Trophoblast cell (in vitro differentiated cells and primary cell): ENCODE measurements at regions not wholly inside any gene's neighbourhood (a gene's known extent, or its start where the extent isn't known, plus 50 kb on each side); places are given as distances from the start of the nearest gene placed in this dataset.
A peak's percentile ranks its signal among the peaks of the same experiment; 100 is the strongest.

Experiments
- DNase-seq, 2 donors: peaks; one replicate each; pipeline ENCODE4 v3.0.0-alpha.2; 2016
- H2AFZ ChIP-seq: 2 replicates; pipeline ENCODE4 v1.6.1; 2013; ENCODE audit warnings: low read length, moderate library complexity, mild to moderate bottlenecking; ENCODE audit not compliant: insufficient read depth, poor library complexity
- H2AK5ac ChIP-seq: 2 replicates; pipeline ENCODE4 v1.6.1; 2013; ENCODE audit warnings: mild to moderate bottlenecking, low read length
- H2BK120ac ChIP-seq: 2 replicates; pipeline ENCODE4 v1.6.1; 2013; ENCODE audit warnings: low read length, mild to moderate bottlenecking, moderate library complexity; ENCODE audit not compliant: insufficient read depth, poor library complexity
- H2BK12ac ChIP-seq: 2 replicates; pipeline ENCODE4 v1.6.1; 2013; ENCODE audit warnings: mild to moderate bottlenecking, low read length, moderate library complexity
- H2BK5ac ChIP-seq: 2 replicates; pipeline ENCODE4 v1.6.1; 2013; ENCODE audit warnings: low read length, low read depth, moderate library complexity, mild to moderate bottlenecking; ENCODE audit not compliant: poor library complexity
- H3K14ac ChIP-seq: 2 replicates; pipeline ENCODE4 v1.6.1; 2013; ENCODE audit warnings: mild to moderate bottlenecking, low read length
- H3K18ac ChIP-seq: 2 replicates; pipeline ENCODE4 v1.6.1; 2013; ENCODE audit warnings: mild to moderate bottlenecking, low read length
- H3K23ac ChIP-seq: 2 replicates; pipeline ENCODE4 v1.6.1; 2013; ENCODE audit warnings: low read length
- H3K27ac ChIP-seq: 2 replicates; pipeline ENCODE4 v1.5.1; 2013; ENCODE audit warnings: low read depth, mild to moderate bottlenecking, inconsistent platforms, low read length, moderate library complexity
- H3K27me3 ChIP-seq: 2 replicates; pipeline ENCODE4 v1.6.1; 2013; ENCODE audit warnings: inconsistent platforms, mild to moderate bottlenecking, low read length, moderate library complexity; ENCODE audit not compliant: insufficient read depth
- H3K36me3 ChIP-seq, 2 experiments: 1 replicate in 1 of 2; 2 replicates in 1 of 2; pipeline ENCODE4 v1.6.1; 2013; ENCODE audit warnings: low read length in 2 of 2, mild to moderate bottlenecking in 2 of 2, moderate library complexity in 1 of 2; ENCODE audit not compliant: insufficient read depth in 2 of 2, control insufficient read depth in 1 of 2
- H3K4ac ChIP-seq: 2 replicates; pipeline ENCODE4 v1.6.1; 2013; ENCODE audit warnings: low read depth, mild to moderate bottlenecking, low read length, moderate library complexity
- H3K4me1 ChIP-seq, 2 experiments: 1 replicate in 1 of 2; 2 replicates in 1 of 2; pipeline ENCODE4 v1.6.1; 2013; ENCODE audit warnings: low read length in 2 of 2, mild to moderate bottlenecking in 2 of 2, moderate library complexity in 1 of 2; ENCODE audit not compliant: insufficient read depth in 2 of 2, control insufficient read depth in 1 of 2
- H3K4me2 ChIP-seq: 2 replicates; pipeline ENCODE4 v1.6.1; 2013; ENCODE audit warnings: inconsistent platforms, mild to moderate bottlenecking, low read length, moderate library complexity
- H3K4me3 ChIP-seq: 2 replicates; pipeline ENCODE4 v1.5.1; 2013; ENCODE audit warnings: mild to moderate bottlenecking, low read depth, low read length, inconsistent platforms
- H3K79me1 ChIP-seq: one replicate; pipeline ENCODE4 v1.6.1; 2013; ENCODE audit warnings: low read length
- H3K79me2 ChIP-seq: 2 replicates; pipeline ENCODE4 v1.6.1; 2013; ENCODE audit warnings: low read length, mild to moderate bottlenecking; ENCODE audit not compliant: control insufficient read depth, insufficient read depth, poor library complexity
- H3K9ac ChIP-seq: 2 replicates; pipeline ENCODE4 v1.6.1; 2013; ENCODE audit warnings: mild to moderate bottlenecking, low read length
- H3K9me3 ChIP-seq: 2 replicates; pipeline ENCODE4 v1.6.1; 2013; ENCODE audit warnings: low read depth, mild to moderate bottlenecking, control low read depth, inconsistent platforms, low read length; ENCODE audit not compliant: insufficient read depth
- H4K12ac ChIP-seq: 2 replicates; pipeline ENCODE4 v1.6.1; 2013; ENCODE audit warnings: low read depth, mild to moderate bottlenecking, low read length, moderate library complexity
- H4K8ac ChIP-seq: 2 replicates; pipeline ENCODE4 v1.6.1; 2013; ENCODE audit warnings: low read depth, mild to moderate bottlenecking, low read length, moderate library complexity
- H4K91ac ChIP-seq: one replicate; pipeline ENCODE4 v1.6.1; 2013; ENCODE audit warnings: low read depth, mild to moderate bottlenecking, low read length, moderate library complexity
- WGBS: extraction: QIAGEN DNeasy Blood & Tissue Kit; methylation state at CpG from one replicate; pipeline ENCODE4 v1.1.7; 2013; ENCODE audit warnings: missing lambda C conversion rate; ENCODE audit not compliant: insufficient read length, insufficient coverage; ENCODE audit errors: extremely low coverage; 5-methylcytosine and 5-hydroxymethylcytosine counted together

- Histone ChIP-seq H2BK5ac (peak overlapping the region; percentile 98), H3K27me3 (no peaks in the 10 kb centered on the region), H4K91ac (peak overlapping the region; percentile 99), H3K23ac (no peak overlapping the region), H3K18ac (no peak overlapping the region), H3K79me2 (no peaks in the 10 kb centered on the region), H3K36me3 (no peaks in the 10 kb centered on the region), H3K4me2 (no peak overlapping the region), H2AFZ (no peak overlapping the region), H3K27ac (peak overlapping the region; percentile 89), H3K4ac (no peak overlapping the region), H3K4me1 (peaks cover 6 to 22% of the 10 kb centered on the region in 2 experiments), H2BK120ac (peak overlapping the region; percentile 98), H4K8ac (no peak overlapping the region), H4K12ac (no peak overlapping the region), H2AK5ac (no peak overlapping the region), H3K4me3 (no peak overlapping the region), H3K9ac (no peak overlapping the region), H3K79me1 (peaks cover 29% of the 10 kb centered on the region), H3K9me3 (no peaks in the 10 kb centered on the region), H2BK12ac (no peak overlapping the region), H3K14ac (peak overlapping the region; percentile 93)
- no CpG with 5 or more reads among the region's 2 CpGs for WGBS
- DNase-seq: peak; percentile 94 to 98
These were observed 126.0 kb upstream of the ADGRF1 start for GRCh38 chr6:47168180-47168579.

DNA sequence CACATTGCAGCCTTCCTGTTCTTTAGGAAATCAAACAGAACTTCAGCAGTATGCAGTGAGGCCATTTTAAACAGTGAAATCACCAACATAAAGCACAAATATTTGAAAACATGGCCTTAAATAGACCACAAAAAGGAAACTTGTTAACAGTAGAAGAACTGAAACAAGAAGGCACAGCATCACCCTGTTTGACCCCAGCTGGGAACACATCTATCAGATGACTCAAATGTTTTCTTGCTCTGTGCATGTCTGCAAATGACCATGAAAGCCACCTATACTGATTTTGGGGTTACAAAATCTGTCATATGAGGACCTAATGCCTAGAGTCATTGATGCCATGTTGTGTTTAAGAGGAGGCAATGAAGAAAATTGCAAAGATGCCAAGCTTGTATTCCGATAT is 123.8 kb upstream of the ADGRF1 start:
- Histone ChIP-seq H3K36me3 (no peaks in the 10 kb centered on the region), H3K4me2 (no peak overlapping the region), H3K27me3 (no peaks in the 10 kb centered on the region), H2BK12ac (no peak overlapping the region), H2BK5ac (no peak overlapping the region), H3K4ac (no peak overlapping the region), H3K27ac (no peak overlapping the region), H2BK120ac (no peak overlapping the region), H4K12ac (no peak overlapping the region), H2AK5ac (no peak overlapping the region), H3K9me3 (no peaks in the 10 kb centered on the region), H2AFZ (no peak overlapping the region), H3K4me3 (no peak overlapping the region), H3K14ac (no peak overlapping the region), H3K23ac (no peak overlapping the region), H4K8ac (no peak overlapping the region), H3K9ac (no peak overlapping the region), H4K91ac (no peak overlapping the region), H3K79me2 (no peaks in the 10 kb centered on the region), H3K79me1 (peaks cover 26% of the 10 kb centered on the region), H3K18ac (no peak overlapping the region), H3K4me1 (peaks cover 6 to 19% of the 10 kb centered on the region in 2 experiments)
- WGBS: no CpG with 5 or more reads among the region's 1 CpG
- no peak for DNase-seq

GRCh38 chr6:47164877-47165276 is 122.7 kb upstream of the ADGRF1 start:
- Histone ChIP-seq H3K18ac (no peak overlapping the region), H3K4me1 (peaks cover 4 to 15% of the 10 kb centered on the region in 2 experiments), H3K36me3 (no peaks in the 10 kb centered on the region), H3K4me3 (no peak overlapping the region), H2BK5ac (no peak overlapping the region), H3K79me1 (peaks cover 20% of the 10 kb centered on the region), H3K9me3 (no peaks in the 10 kb centered on the region), H3K23ac (no peak overlapping the region), H3K27me3 (no peaks in the 10 kb centered on the region), H4K12ac (no peak overlapping the region), H3K4me2 (no peak overlapping the region), H2AFZ (no peak overlapping the region), H4K91ac (no peak overlapping the region), H2BK12ac (no peak overlapping the region), H3K27ac (no peak overlapping the region), H2BK120ac (no peak overlapping the region), H2AK5ac (no peak overlapping the region), H3K4ac (no peak overlapping the region), H4K8ac (no peak overlapping the region), H3K79me2 (no peaks in the 10 kb centered on the region), H3K14ac (no peak overlapping the region), H3K9ac (no peak overlapping the region)
- no peak for DNase-seq

GRCh38 chr6:47163536-47163935 is 121.4 kb upstream of the ADGRF1 start:
- Histone ChIP-seq H2AK5ac (no peak overlapping the region), H3K4me1 (peaks cover 2 to 8% of the 10 kb centered on the region in 2 experiments), H2BK120ac (no peak overlapping the region), H3K18ac (no peak overlapping the region), H3K36me3 (no peaks in the 10 kb centered on the region), H3K23ac (no peak overlapping the region), H2BK12ac (no peak overlapping the region), H4K8ac (no peak overlapping the region), H2AFZ (no peak overlapping the region), H3K79me1 (peaks cover 13% of the 10 kb centered on the region), H3K4me2 (no peak overlapping the region), H4K12ac (no peak overlapping the region), H3K9me3 (no peaks in the 10 kb centered on the region), H3K14ac (no peak overlapping the region), H3K27ac (no peak overlapping the region), H3K79me2 (no peaks in the 10 kb centered on the region), H3K27me3 (no peaks in the 10 kb centered on the region), H3K4ac (no peak overlapping the region), H3K9ac (no peak overlapping the region), H4K91ac (no peak overlapping the region), H3K4me3 (no peak overlapping the region), H2BK5ac (no peak overlapping the region)
- no peak for DNase-seq
- WGBS: no CpG with 5 or more reads among the region's 3 CpGs
